Prostate gland (tissue), 2 donors: ENCODE measurements at regions not wholly inside any gene's neighbourhood (a gene's known extent, or its start where the extent isn't known, plus 50 kb on each side); places are given as distances from the start of the nearest gene placed in this dataset.

Experiments
- DNase-seq: peaks from one replicate; pipeline ENCODE4 v3.0.0-alpha.2; 2019; ENCODE audit warnings: low spot score
- H3K27ac ChIP-seq, 2 donors: fragments of 200-600 bp; sonication (generic); 2 replicates each; pipeline ENCODE4 v1.5.1; 2017 to 2019
- H3K27me3 ChIP-seq: fragments of 200-600 bp; sonication (generic); replicated peaks from 2 replicates; pipeline ENCODE4 v1.5.1; 2019; ENCODE audit not compliant: insufficient read depth
- H3K36me3 ChIP-seq, 2 donors: fragments of 200-600 bp; sonication (generic); 1 replicate in 1 of 2; 2 replicates in 1 of 2; pipeline versions ENCODE4 v1.5.1 to v1.8.1; 2017 to 2019
- H3K4me1 ChIP-seq: fragments of 200-600 bp; sonication (generic); replicated peaks from 2 replicates; pipeline ENCODE4 v1.5.1; 2019
- H3K4me3 ChIP-seq, 2 donors: fragments of 200-600 bp; sonication (generic); 2 replicates each; pipeline ENCODE4 v1.5.1; 2017 to 2019
- H3K9me3 ChIP-seq: fragments of 200-600 bp; sonication (generic); 2 replicates; pipeline ENCODE4 v1.5.1; 2017
- POLR2A ChIP-seq: fragments of 450-650 bp; IDR thresholded peaks from one replicate; pipeline ENCODE4 v1.6.1; 2016; ENCODE audit warnings: antibody characterized with exemption, mild to moderate bottlenecking
- POLR2AphosphoS5 ChIP-seq: sonication (generic); formaldehyde crosslinking; IDR thresholded peaks from one replicate; pipeline ENCODE4 v1.6.1; 2017; ENCODE audit warnings: antibody characterized with exemption
- WGBS: methylation state at CpG from one replicate; pipeline ENCODE4 v1.1.5; 2018; 5-methylcytosine and 5-hydroxymethylcytosine counted together
- intact Hi-C: fragments of 100-400 bp; cut with DNase I; formaldehyde crosslinking; loops from one replicate; pipeline ENCODE4 v1.14.2; 2022
- TF ChIP-seq, protein P1 (sequence below), 4 experiments: fragments of 200-600 bp in 2 of 4; fragments of 450-650 bp in 2 of 4; sonication (generic) in 2 of 4; IDR thresholded peaks; 1 replicate in 3 of 4; 2 replicates in 1 of 4; pipeline ENCODE4 v1.5.1; 2016 to 2019; ENCODE audit warnings: antibody characterized with exemption in 4 of 4, mild to moderate bottlenecking in 2 of 4, moderate library complexity in 2 of 4

DNA sequence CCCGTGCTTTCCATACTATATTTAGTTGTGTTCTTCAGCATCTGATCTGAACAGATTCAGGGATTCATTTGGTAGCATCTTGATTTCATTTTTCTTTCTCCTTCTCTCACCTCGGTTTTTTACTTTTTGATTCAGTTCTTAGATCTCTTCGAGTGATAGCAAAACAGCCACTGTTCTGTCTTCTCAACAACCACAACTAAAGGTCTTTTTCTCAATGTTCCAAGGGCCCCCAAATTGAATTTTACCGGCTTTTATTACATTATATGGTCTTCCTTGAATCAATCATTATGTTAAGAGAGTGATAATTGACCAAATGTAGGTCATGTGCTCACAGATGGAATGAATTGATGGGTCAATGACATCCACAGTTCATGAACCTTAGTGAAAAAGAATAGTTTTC, 164.5 kb upstream of the LMNTD1 start:
- TF ChIP-seq POLR2AphosphoS5 (no peak), POLR2A (no peak)
- TF ChIP-seq, protein P1, sequence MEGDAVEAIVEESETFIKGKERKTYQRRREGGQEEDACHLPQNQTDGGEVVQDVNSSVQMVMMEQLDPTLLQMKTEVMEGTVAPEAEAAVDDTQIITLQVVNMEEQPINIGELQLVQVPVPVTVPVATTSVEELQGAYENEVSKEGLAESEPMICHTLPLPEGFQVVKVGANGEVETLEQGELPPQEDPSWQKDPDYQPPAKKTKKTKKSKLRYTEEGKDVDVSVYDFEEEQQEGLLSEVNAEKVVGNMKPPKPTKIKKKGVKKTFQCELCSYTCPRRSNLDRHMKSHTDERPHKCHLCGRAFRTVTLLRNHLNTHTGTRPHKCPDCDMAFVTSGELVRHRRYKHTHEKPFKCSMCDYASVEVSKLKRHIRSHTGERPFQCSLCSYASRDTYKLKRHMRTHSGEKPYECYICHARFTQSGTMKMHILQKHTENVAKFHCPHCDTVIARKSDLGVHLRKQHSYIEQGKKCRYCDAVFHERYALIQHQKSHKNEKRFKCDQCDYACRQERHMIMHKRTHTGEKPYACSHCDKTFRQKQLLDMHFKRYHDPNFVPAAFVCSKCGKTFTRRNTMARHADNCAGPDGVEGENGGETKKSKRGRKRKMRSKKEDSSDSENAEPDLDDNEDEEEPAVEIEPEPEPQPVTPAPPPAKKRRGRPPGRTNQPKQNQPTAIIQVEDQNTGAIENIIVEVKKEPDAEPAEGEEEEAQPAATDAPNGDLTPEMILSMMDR (IDR thresholded peaks at IDR 0.05): no peak
- DNase-seq: no peak
- Histone ChIP-seq H3K4me1 (no peaks in the 10 kb centered on the region), H3K9me3 (no peaks in the 10 kb centered on the region), H3K27ac (no peak overlapping the region), H3K27me3 (no peaks in the 10 kb centered on the region), H3K36me3 (no peaks in the 10 kb centered on the region), H3K4me3 (no peak overlapping the region)
- intact Hi-C loops: no loop called here
- 94% methylated on average over 4 of the region's 4 CpGs for WGBS

- 74% methylated on average over 2 of the region's 2 CpGs for WGBS
- Histone ChIP-seq H3K4me3 (no peak overlapping the region), H3K9me3 (no peaks in the 10 kb centered on the region), H3K4me1 (no peaks in the 10 kb centered on the region), H3K27me3 (no peaks in the 10 kb centered on the region), H3K36me3 (no peaks in the 10 kb centered on the region), H3K27ac (no peak overlapping the region)
- TF ChIP-seq POLR2AphosphoS5: no peak
- no peak for TF ChIP-seq POLR2A
- TF ChIP-seq, protein P1 (IDR thresholded peaks at IDR 0.05): no peak
- DNase-seq: no peak
- intact Hi-C loops: no loop called here
Observed at GRCh38 chr12:25718081-25718731, 165.1 kb upstream of the LMNTD1 start.

- no peak for TF ChIP-seq POLR2AphosphoS5
- no peaks in the 10 kb centered on the region for H3K9me3 ChIP-seq
- no peak overlapping the region for H3K4me3 ChIP-seq
- H3K36me3 ChIP-seq: no peaks in the 10 kb centered on the region
- 71% methylated on average over 4 of the region's 4 CpGs for WGBS
- intact Hi-C loops: no loop called here
- no peak for DNase-seq
- H3K4me1 ChIP-seq: no peaks in the 10 kb centered on the region
- no peak overlapping the region for H3K27ac ChIP-seq
- no peaks in the 10 kb centered on the region for H3K27me3 ChIP-seq
Observed at GRCh38 chr12:25719505-25719904, 166.4 kb upstream of the LMNTD1 start.

DNA sequence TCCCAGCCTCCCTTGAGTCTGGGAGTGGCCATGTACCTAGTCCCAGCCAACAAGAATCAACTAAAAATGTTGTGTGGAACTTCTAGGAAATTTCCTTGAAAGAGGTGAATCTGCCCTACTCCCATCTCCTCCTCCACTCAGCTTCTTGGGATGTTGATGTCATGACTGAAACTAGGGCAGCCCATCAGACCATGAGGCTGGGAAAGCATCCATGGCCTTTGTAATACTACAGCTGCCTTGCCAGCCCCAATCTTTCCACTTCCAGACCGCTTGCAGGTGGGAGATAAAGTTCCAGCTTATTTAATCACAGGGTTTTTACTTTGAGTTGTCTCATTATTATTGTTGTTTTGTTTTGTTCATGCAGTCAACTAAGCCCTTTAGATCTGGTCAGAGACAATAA, 170.3 kb upstream of the LMNTD1 start:
- Histone ChIP-seq H3K4me1 (no peaks in the 10 kb centered on the region), H3K27me3 (no peaks in the 10 kb centered on the region), H3K36me3 (no peaks in the 10 kb centered on the region), H3K9me3 (no peaks in the 10 kb centered on the region), H3K27ac (no peak overlapping the region), H3K4me3 (no peak overlapping the region)
- DNase-seq: no peak
- intact Hi-C loops: no loop called here
- 50% methylated on average over 1 of the region's 1 CpG for WGBS
- TF ChIP-seq, protein P1 (IDR thresholded peaks at IDR 0.05): no peak
- TF ChIP-seq POLR2AphosphoS5 (no peak), POLR2A (no peak)

- Histone ChIP-seq H3K4me3 (no peak overlapping the region), H3K36me3 (no peaks in the 10 kb centered on the region), H3K4me1 (no peaks in the 10 kb centered on the region), H3K9me3 (no peaks in the 10 kb centered on the region), H3K27me3 (no peaks in the 10 kb centered on the region), H3K27ac (no peak overlapping the region)
- no peak for DNase-seq
- TF ChIP-seq POLR2AphosphoS5: no peak
- TF ChIP-seq, protein P1 (IDR thresholded peaks at IDR 0.05): no peak
- no peak for TF ChIP-seq POLR2A
- intact Hi-C loops: no loop called here
- 30% methylated on average over 4 of the region's 4 CpGs for WGBS
Observed at GRCh38 chr12:25723921-25724491, 170.9 kb upstream of the LMNTD1 start.
